Trophoblast cell (in vitro differentiated cells and primary cell): ENCODE measurements at regions not wholly inside any gene's neighbourhood (a gene's known extent, or its start where the extent isn't known, plus 50 kb on each side); places are given as distances from the start of the nearest gene placed in this dataset.
"Not testable (repeated sequence)": the region's sequence is repeated elsewhere in the genome, so short reads cannot be mapped to it uniquely, and the experiment has no call there.

Experiments
- DNase-seq, 2 donors: peaks; one replicate each; pipeline ENCODE4 v3.0.0-alpha.2; 2016
- H2AFZ ChIP-seq: 2 replicates; pipeline ENCODE4 v1.6.1; 2013; ENCODE audit warnings: low read length, moderate library complexity, mild to moderate bottlenecking; ENCODE audit not compliant: insufficient read depth, poor library complexity
- H2AK5ac ChIP-seq: 2 replicates; pipeline ENCODE4 v1.6.1; 2013; ENCODE audit warnings: mild to moderate bottlenecking, low read length
- H2BK120ac ChIP-seq: 2 replicates; pipeline ENCODE4 v1.6.1; 2013; ENCODE audit warnings: low read length, mild to moderate bottlenecking, moderate library complexity; ENCODE audit not compliant: insufficient read depth, poor library complexity
- H2BK12ac ChIP-seq: 2 replicates; pipeline ENCODE4 v1.6.1; 2013; ENCODE audit warnings: mild to moderate bottlenecking, low read length, moderate library complexity
- H2BK5ac ChIP-seq: 2 replicates; pipeline ENCODE4 v1.6.1; 2013; ENCODE audit warnings: low read length, low read depth, moderate library complexity, mild to moderate bottlenecking; ENCODE audit not compliant: poor library complexity
- H3K14ac ChIP-seq: 2 replicates; pipeline ENCODE4 v1.6.1; 2013; ENCODE audit warnings: mild to moderate bottlenecking, low read length
- H3K18ac ChIP-seq: 2 replicates; pipeline ENCODE4 v1.6.1; 2013; ENCODE audit warnings: mild to moderate bottlenecking, low read length
- H3K23ac ChIP-seq: 2 replicates; pipeline ENCODE4 v1.6.1; 2013; ENCODE audit warnings: low read length
- H3K27ac ChIP-seq: 2 replicates; pipeline ENCODE4 v1.5.1; 2013; ENCODE audit warnings: low read depth, mild to moderate bottlenecking, inconsistent platforms, low read length, moderate library complexity
- H3K27me3 ChIP-seq: 2 replicates; pipeline ENCODE4 v1.6.1; 2013; ENCODE audit warnings: inconsistent platforms, mild to moderate bottlenecking, low read length, moderate library complexity; ENCODE audit not compliant: insufficient read depth
- H3K36me3 ChIP-seq, 2 experiments: 1 replicate in 1 of 2; 2 replicates in 1 of 2; pipeline ENCODE4 v1.6.1; 2013; ENCODE audit warnings: low read length in 2 of 2, mild to moderate bottlenecking in 2 of 2, moderate library complexity in 1 of 2; ENCODE audit not compliant: insufficient read depth in 2 of 2, control insufficient read depth in 1 of 2
- H3K4ac ChIP-seq: 2 replicates; pipeline ENCODE4 v1.6.1; 2013; ENCODE audit warnings: low read depth, mild to moderate bottlenecking, low read length, moderate library complexity
- H3K4me1 ChIP-seq, 2 experiments: 1 replicate in 1 of 2; 2 replicates in 1 of 2; pipeline ENCODE4 v1.6.1; 2013; ENCODE audit warnings: low read length in 2 of 2, mild to moderate bottlenecking in 2 of 2, moderate library complexity in 1 of 2; ENCODE audit not compliant: insufficient read depth in 2 of 2, control insufficient read depth in 1 of 2
- H3K4me2 ChIP-seq: 2 replicates; pipeline ENCODE4 v1.6.1; 2013; ENCODE audit warnings: inconsistent platforms, mild to moderate bottlenecking, low read length, moderate library complexity
- H3K4me3 ChIP-seq: 2 replicates; pipeline ENCODE4 v1.5.1; 2013; ENCODE audit warnings: mild to moderate bottlenecking, low read depth, low read length, inconsistent platforms
- H3K79me1 ChIP-seq: one replicate; pipeline ENCODE4 v1.6.1; 2013; ENCODE audit warnings: low read length
- H3K79me2 ChIP-seq: 2 replicates; pipeline ENCODE4 v1.6.1; 2013; ENCODE audit warnings: low read length, mild to moderate bottlenecking; ENCODE audit not compliant: control insufficient read depth, insufficient read depth, poor library complexity
- H3K9ac ChIP-seq: 2 replicates; pipeline ENCODE4 v1.6.1; 2013; ENCODE audit warnings: mild to moderate bottlenecking, low read length
- H3K9me3 ChIP-seq: 2 replicates; pipeline ENCODE4 v1.6.1; 2013; ENCODE audit warnings: low read depth, mild to moderate bottlenecking, control low read depth, inconsistent platforms, low read length; ENCODE audit not compliant: insufficient read depth
- H4K12ac ChIP-seq: 2 replicates; pipeline ENCODE4 v1.6.1; 2013; ENCODE audit warnings: low read depth, mild to moderate bottlenecking, low read length, moderate library complexity
- H4K8ac ChIP-seq: 2 replicates; pipeline ENCODE4 v1.6.1; 2013; ENCODE audit warnings: low read depth, mild to moderate bottlenecking, low read length, moderate library complexity
- H4K91ac ChIP-seq: one replicate; pipeline ENCODE4 v1.6.1; 2013; ENCODE audit warnings: low read depth, mild to moderate bottlenecking, low read length, moderate library complexity
- WGBS: extraction: QIAGEN DNeasy Blood & Tissue Kit; methylation state at CpG from one replicate; pipeline ENCODE4 v1.1.7; 2013; ENCODE audit warnings: missing lambda C conversion rate; ENCODE audit not compliant: insufficient read length, insufficient coverage; ENCODE audit errors: extremely low coverage; 5-methylcytosine and 5-hydroxymethylcytosine counted together

GRCh38 chrX:66930516-66930915 lies 291.6 kb upstream of the EDA2R start:
- not testable (repeated sequence) for DNase-seq, H3K4me2 ChIP-seq, H3K79me2 ChIP-seq, H2AFZ ChIP-seq, H3K23ac ChIP-seq, H3K14ac ChIP-seq, H3K9me3 ChIP-seq, H3K36me3 ChIP-seq, H3K4me1 ChIP-seq, H4K8ac ChIP-seq, H2BK120ac ChIP-seq, H3K4me3 ChIP-seq, H3K79me1 ChIP-seq, H3K27me3 ChIP-seq, H3K27ac ChIP-seq, H2BK5ac ChIP-seq, H3K9ac ChIP-seq, H2BK12ac ChIP-seq, H4K12ac ChIP-seq, H4K91ac ChIP-seq, H3K18ac ChIP-seq, H2AK5ac ChIP-seq, H3K4ac ChIP-seq
- WGBS = no CpG with 5 or more reads among the region's 18 CpGs

- H3K23ac ChIP-seq = no peak overlapping the region
These were observed 281.4 kb upstream of the EDA2R start for GRCh38 chrX:66920296-66920695.

GRCh38 chrX:66919280-66919832 lies 280.5 kb upstream of the EDA2R start:
- no CpG with 5 or more reads among the region's 4 CpGs for WGBS
- no peak overlapping the region for H3K18ac ChIP-seq
- no peak overlapping the region for H2BK120ac ChIP-seq
- H2AFZ ChIP-seq = no peak overlapping the region
- no peak overlapping the region for H3K27ac ChIP-seq
- H4K12ac ChIP-seq = no peak overlapping the region
- H3K79me1 ChIP-seq = no peaks in the 10 kb centered on the region
- no peak overlapping the region for H2AK5ac ChIP-seq
- H3K36me3 ChIP-seq = no peaks in the 10 kb centered on the region
- H3K9ac ChIP-seq = no peak overlapping the region
- H4K91ac ChIP-seq = no peak overlapping the region
- DNase-seq = peak in 1 of 2 donors; percentile 9
- H3K27me3 ChIP-seq = no peaks in the 10 kb centered on the region
- no peaks in the 10 kb centered on the region for H3K9me3 ChIP-seq
- H3K4me3 ChIP-seq = no peak overlapping the region
- no peak overlapping the region for H3K14ac ChIP-seq
- H3K23ac ChIP-seq = no peak overlapping the region
- H2BK5ac ChIP-seq = no peak overlapping the region
- H4K8ac ChIP-seq = no peak overlapping the region
- H3K79me2 ChIP-seq = no peaks in the 10 kb centered on the region
- no peak overlapping the region for H3K4ac ChIP-seq
- no peak overlapping the region for H3K4me2 ChIP-seq
- peaks cover 0 to 6% of the 10 kb centered on the region in 2 experiments for H3K4me1 ChIP-seq
- no peak overlapping the region for H2BK12ac ChIP-seq

More at GRCh38 chrX:66920296-66920695, 281.4 kb upstream of the EDA2R start:
- H3K4me2 ChIP-seq = no peak overlapping the region
- H3K9ac ChIP-seq = no peak overlapping the region
- H3K36me3 ChIP-seq = no peaks in the 10 kb centered on the region
- H2AFZ ChIP-seq = no peak overlapping the region
- no peaks in the 10 kb centered on the region for H3K9me3 ChIP-seq
- H2BK12ac ChIP-seq = no peak overlapping the region
- DNase-seq = no peak
- H3K4me3 ChIP-seq = no peak overlapping the region
- H3K79me1 ChIP-seq = no peaks in the 10 kb centered on the region
- no peak overlapping the region for H4K91ac ChIP-seq
- no peak overlapping the region for H2BK120ac ChIP-seq
- no peak overlapping the region for H3K4ac ChIP-seq
- no peak overlapping the region for H4K12ac ChIP-seq
- H3K27me3 ChIP-seq = no peaks in the 10 kb centered on the region
- H2AK5ac ChIP-seq = no peak overlapping the region
- H3K14ac ChIP-seq = no peak overlapping the region
- H3K4me1 ChIP-seq = peaks cover 0 to 4% of the 10 kb centered on the region in 2 experiments
- no CpG with 5 or more reads among the region's 1 CpG for WGBS
- H3K27ac ChIP-seq = no peak overlapping the region
- H4K8ac ChIP-seq = no peak overlapping the region
- no peak overlapping the region for H2BK5ac ChIP-seq
- no peaks in the 10 kb centered on the region for H3K79me2 ChIP-seq
- no peak overlapping the region for H3K18ac ChIP-seq

GRCh38 chrX:66918511-66918910 lies 279.6 kb upstream of the EDA2R start:
- Histone ChIP-seq H3K79me2 (no peaks in the 10 kb centered on the region), H3K23ac (no peak overlapping the region), H4K12ac (no peak overlapping the region), H3K36me3 (no peaks in the 10 kb centered on the region), H2AFZ (no peak overlapping the region), H3K4me3 (no peak overlapping the region), H2AK5ac (no peak overlapping the region), H3K4me2 (no peak overlapping the region), H2BK12ac (no peak overlapping the region), H2BK5ac (no peak overlapping the region), H2BK120ac (no peak overlapping the region), H3K9me3 (no peaks in the 10 kb centered on the region), H4K91ac (no peak overlapping the region), H3K9ac (no peak overlapping the region), H3K27me3 (no peaks in the 10 kb centered on the region), H3K18ac (no peak overlapping the region), H4K8ac (no peak overlapping the region), H3K4me1 (peaks cover 0 to 6% of the 10 kb centered on the region in 2 experiments), H3K4ac (no peak overlapping the region), H3K14ac (no peak overlapping the region), H3K27ac (no peak overlapping the region), H3K79me1 (no peaks in the 10 kb centered on the region)
- WGBS = no CpG with 5 or more reads among the region's 1 CpG
- no peak for DNase-seq
